HG02759 (cell line): ENCODE measurements at regions not wholly inside any gene's neighbourhood (a gene's known extent, or its start where the extent isn't known, plus 50 kb on each side); places are given as distances from the start of the nearest gene placed in this dataset.
"Not testable (repeated sequence)": the region's sequence is repeated elsewhere in the genome, so short reads cannot be mapped to it uniquely, and the experiment has no call there.

Source experiments
- ATAC-seq: cut with Tn5 transposase; IDR thresholded peaks from one replicate; pipeline ENCODE4 v1.9.1; 2021; ENCODE audit warnings: mild to moderate bottlenecking, moderate library complexity; ENCODE audit not compliant: unreplicated experiment

- ATAC-seq = no peak
Measured at GRCh38 chr18:62442391-62442790, 80.4 kb upstream of the ZCCHC2 start.

DNA sequence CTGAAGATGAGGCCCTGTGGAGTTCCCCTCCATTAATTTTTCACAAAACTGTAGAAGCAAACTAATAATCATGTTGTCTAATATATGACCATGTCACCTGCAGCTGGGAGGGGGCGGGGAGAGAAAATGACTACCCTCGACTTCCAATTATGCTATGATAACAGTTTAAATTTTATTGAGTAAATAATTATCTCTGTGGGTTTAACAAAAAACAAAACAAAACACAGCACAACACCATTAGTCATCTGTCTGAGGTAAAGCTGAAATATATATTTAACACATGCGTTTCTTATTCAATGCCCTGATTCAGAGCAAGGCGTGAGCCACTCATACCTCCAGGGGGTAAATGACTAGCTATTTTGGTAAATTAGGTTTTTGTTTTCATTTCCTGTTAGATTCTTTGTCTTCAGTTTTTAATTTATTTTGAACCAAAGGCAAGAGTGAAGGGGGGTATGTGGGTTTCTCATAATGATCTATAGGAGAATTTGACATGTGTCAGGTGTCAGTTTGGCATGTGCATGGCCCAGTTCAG lies 77.4 kb upstream of the ZCCHC2 start:
- peak; percentile 80 for ATAC-seq

GRCh38 chr18:62446511-62446910 lies 76.3 kb upstream of the ZCCHC2 start:
- ATAC-seq = no peak

GRCh38 chr18:62447652-62448051 lies 75.2 kb upstream of the ZCCHC2 start:
- no peak for ATAC-seq

- ATAC-seq = no peak
Measured at GRCh38 chr18:62448426-62448825, 74.4 kb upstream of the ZCCHC2 start.

GRCh38 chr18:62449490-62450104 lies 73.2 kb upstream of the ZCCHC2 start:
- no peak for ATAC-seq

DNA sequence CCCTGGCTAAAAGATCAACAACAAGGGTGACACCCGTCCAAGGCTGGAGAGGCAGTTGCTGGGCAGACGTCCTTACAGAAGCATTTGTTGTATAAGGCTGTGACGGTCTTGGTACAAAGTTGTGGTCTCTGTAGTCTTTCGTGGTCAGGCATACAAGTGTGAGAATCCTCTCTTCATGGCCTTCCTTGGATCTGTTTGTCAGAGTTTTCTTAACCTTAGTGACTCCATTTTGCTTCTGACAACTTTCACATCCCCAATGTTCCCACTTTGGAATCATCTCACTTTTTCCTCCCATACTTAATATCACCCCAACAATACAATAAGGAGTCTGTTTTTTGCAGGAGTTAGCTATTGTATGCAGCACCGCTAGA lies 72.7 kb upstream of the ZCCHC2 start:
- ATAC-seq = no peak

DNA sequence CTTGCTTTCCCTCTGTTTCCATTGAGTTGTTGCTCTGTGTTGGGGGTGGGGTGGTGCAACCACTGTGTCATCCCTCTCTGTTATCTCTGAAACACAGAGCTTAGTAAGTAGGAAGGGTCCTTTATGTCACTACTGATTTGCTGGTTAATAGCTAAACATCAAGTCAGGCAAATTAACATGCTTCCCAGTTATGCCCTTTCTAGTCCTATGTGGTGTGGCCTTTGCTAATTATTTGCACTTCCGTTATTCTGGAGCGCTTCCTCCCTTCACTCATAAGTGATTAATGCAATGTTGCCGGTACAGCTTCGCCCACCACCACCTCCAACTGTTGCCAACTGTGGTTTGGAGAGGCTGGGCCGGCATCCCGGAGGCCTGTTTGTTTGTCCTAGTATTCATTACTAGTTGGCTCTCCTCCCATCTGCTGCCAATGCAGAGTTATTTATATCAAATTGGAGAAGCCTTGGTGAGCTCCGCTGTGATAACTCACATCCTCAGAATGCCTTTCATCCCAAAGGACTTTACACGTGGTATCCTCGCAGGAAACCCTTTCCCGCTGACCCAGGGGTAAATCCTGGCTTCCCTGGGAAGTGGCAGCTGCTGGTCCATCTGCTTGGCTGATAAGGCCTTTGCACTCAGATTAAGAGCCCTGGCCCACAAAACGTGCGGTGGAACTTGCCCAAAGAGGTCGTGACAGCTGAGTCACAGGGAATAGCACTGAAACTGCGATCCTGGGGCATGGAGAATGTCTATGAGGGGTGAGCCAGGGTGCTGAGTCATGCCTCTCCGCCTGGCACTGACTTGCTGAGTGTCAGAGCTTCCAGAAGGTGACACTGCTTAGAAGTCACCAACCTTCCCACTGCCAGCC lies 72.0 kb upstream of the ZCCHC2 start:
- no peak for ATAC-seq

- ATAC-seq = no peak
Measured at GRCh38 chr18:62452280-62452831, 70.5 kb upstream of the ZCCHC2 start.

DNA sequence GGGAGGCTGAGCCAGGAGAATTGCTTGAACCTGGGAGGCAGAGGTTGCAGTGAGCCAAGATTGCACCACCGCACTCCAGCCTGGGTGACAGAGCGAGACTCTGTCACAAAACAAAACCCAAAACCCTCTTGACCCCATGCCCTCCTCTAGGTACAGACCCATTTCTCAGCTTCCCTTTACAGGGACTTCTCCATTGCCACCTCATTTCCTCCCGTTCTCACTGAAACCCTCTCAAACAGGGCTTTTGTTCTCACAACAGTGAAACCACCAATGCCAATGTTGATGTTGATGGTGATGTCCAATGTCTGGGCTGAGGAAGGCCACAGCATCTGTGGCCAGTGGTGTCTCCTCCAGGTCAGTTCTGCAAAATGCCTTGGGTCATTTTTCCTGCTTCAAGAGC lies 69.0 kb upstream of the ZCCHC2 start:
- ATAC-seq = peak; percentile 45

DNA sequence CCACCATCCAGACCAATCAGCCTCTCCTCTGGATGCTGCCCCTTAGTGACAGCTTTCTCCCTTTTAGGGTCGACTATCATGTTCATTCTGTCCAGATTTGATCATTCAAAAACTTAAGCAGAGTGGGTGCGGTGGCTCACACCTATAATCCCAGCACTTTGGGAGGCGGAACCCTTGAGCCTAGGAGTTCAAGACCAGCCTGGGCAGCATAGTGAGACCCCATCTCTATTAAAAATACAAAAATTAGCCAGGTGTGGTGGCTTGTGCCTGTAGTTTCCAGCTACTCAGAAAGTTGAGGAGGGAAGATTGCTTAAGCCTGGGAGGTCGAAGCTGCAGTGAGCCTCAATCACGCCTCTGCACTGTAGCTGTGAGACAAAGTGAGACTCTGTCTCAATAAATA lies 68.3 kb upstream of the ZCCHC2 start:
- ATAC-seq = no peak

- ATAC-seq = no peak
Measured at GRCh38 chr18:62455222-62455621, 67.6 kb upstream of the ZCCHC2 start.

GRCh38 chr18:62457877-62458276 lies 64.9 kb upstream of the ZCCHC2 start:
- ATAC-seq = no peak

DNA sequence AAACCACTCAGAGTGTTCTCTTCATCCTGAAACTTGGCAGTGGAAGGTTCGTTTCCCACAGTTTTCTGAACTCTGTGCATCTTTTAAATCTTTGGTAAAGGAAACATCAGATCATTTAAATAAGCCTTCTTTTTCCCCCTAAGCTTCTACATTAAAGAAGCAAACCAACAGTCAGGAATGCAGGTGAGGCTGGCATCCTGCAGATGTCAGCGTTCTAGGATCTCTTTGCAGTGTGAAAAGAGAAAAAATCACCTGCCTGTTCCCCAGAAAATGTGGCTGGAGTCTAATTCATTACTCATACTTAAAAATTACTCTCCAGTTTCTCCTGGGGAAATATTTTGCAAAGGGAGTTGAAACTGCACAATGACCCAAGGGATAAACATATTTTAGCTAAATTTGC lies 64.5 kb upstream of the ZCCHC2 start:
- no peak for ATAC-seq

- no peak for ATAC-seq
Measured at GRCh38 chr18:62458868-62459716, 63.7 kb upstream of the ZCCHC2 start.

DNA sequence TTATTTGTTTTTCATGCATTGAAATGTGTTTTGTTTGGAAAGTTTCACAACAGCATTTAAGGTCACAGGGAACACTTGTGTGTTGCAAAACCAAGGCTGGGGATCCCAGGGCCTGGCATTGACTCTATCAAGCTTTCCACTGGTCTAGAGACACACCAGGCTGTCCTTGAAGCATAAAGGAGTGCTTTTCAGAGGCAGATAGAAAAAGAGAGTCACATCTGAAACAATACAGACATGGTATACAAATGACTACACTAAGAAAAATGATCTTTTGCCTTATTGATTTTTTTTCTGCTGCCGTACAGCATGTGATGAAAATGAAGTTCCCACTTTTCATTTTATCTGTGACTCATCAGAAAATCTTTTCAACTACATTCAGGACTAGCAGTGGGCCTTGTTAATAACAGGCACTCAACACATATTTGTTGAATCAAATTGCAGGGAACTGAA lies 61.9 kb upstream of the ZCCHC2 start:
- no peak for ATAC-seq

DNA sequence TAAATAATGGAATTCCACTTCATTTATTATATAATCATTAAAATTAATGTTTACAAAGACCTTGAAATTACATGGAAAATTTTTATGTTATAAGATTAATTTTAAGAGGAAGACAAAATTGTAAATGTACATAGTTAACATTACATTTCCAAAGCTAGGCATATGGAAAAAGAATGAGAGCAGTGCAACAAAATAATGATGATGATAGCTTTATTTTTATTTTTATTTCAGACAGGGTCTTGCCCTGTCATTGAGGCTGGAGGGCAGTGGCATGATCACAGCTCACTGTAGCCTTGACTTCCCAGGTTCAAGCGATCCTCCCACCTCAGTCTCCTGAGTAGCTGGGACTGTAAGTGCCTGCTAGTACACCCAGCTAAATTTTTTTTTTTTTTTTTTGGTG lies 61.2 kb upstream of the ZCCHC2 start:
- ATAC-seq = no peak

- ATAC-seq = no peak
Measured at GRCh38 chr18:62464266-62464665, 58.6 kb upstream of the ZCCHC2 start.

DNA sequence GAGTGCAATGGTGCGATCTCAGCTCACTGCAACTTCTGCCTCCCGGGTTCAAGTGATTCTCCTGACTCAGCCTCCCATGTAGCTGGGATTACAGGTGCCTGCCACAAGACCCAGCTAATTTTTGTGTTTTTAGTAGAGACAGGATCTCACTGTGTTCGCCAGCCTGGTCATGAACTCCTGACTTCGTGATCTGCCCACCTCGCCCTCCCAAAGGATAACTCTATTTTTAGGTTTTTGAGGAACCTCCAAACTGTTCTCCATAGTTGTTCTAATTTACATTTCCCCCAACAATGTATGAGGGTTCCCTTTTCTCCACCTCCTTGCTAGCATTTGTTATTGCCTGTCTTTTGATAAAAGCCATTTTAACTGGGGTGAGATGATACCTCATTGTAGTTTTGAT lies 53.7 kb upstream of the ZCCHC2 start:
- ATAC-seq = not testable (repeated sequence)
